ENCODE measurements at regions not wholly inside any gene's neighbourhood (a gene's known extent, or its start where the extent isn't known, plus 50 kb on each side); places are given as distances from the start of the nearest gene placed in this dataset.

GRCh38 chr10:85045046-85045445 lies 716.7 kb downstream of the CCSER2 start:
- no peak overlapping the region for H3K4me2 ChIP-seq (ENCODE audit: low read length)
- H3K27me3 ChIP-seq (ENCODE audit: control insufficient read depth, insufficient read depth, low read length) = no peaks in the 10 kb centered on the region
- no peak overlapping the region for H3K4me3 ChIP-seq (ENCODE audit: low read length)
- H3K9me3 ChIP-seq (replicated peaks; ENCODE audit: low read length) = peaks cover 4% of the 10 kb centered on the region
- H3K9ac ChIP-seq (ENCODE audit: low read depth, low read length) = no peak overlapping the region
- no peaks in the 10 kb centered on the region for H3K36me3 ChIP-seq (ENCODE audit: insufficient read depth, low read length)
- H3K4me1 ChIP-seq (ENCODE audit: control insufficient read depth, insufficient read depth, low read length) = no peaks in the 10 kb centered on the region

GRCh38 chr10:85047170-85047834 lies 718.9 kb downstream of the CCSER2 start:
- no peaks in the 10 kb centered on the region for H3K36me3 ChIP-seq (ENCODE audit: insufficient read depth, low read length)
- no peaks in the 10 kb centered on the region for H3K4me1 ChIP-seq (ENCODE audit: control insufficient read depth, insufficient read depth, low read length)
- H3K9me3 ChIP-seq (replicated peaks; ENCODE audit: low read length) = peaks cover 4% of the 10 kb centered on the region
- no peak overlapping the region for H3K9ac ChIP-seq (ENCODE audit: low read depth, low read length)
- no peak overlapping the region for H3K4me3 ChIP-seq (ENCODE audit: low read length)
- no peaks in the 10 kb centered on the region for H3K27me3 ChIP-seq (ENCODE audit: control insufficient read depth, insufficient read depth, low read length)
- H3K4me2 ChIP-seq (ENCODE audit: low read length) = no peak overlapping the region

- Histone ChIP-seq H3K4me3 (ENCODE audit: low read length) (no peak overlapping the region), H3K27me3 (ENCODE audit: control insufficient read depth, insufficient read depth, low read length) (no peaks in the 10 kb centered on the region), H3K9ac (ENCODE audit: low read depth, low read length) (no peak overlapping the region), H3K36me3 (ENCODE audit: insufficient read depth, low read length) (no peaks in the 10 kb centered on the region), H3K9me3 (replicated peaks; ENCODE audit: low read length) (peaks cover 4% of the 10 kb centered on the region), H3K4me1 (ENCODE audit: control insufficient read depth, insufficient read depth, low read length) (no peaks in the 10 kb centered on the region), H3K4me2 (ENCODE audit: low read length) (no peak overlapping the region)
These were observed 719.6 kb downstream of the CCSER2 start for GRCh38 chr10:85047979-85048378.

- no peaks in the 10 kb centered on the region for H3K36me3 ChIP-seq (ENCODE audit: insufficient read depth, low read length)
- no peaks in the 10 kb centered on the region for H3K4me1 ChIP-seq (ENCODE audit: control insufficient read depth, insufficient read depth, low read length)
- H3K9me3 ChIP-seq (replicated peaks; ENCODE audit: low read length) = peaks cover 4% of the 10 kb centered on the region
- H3K9ac ChIP-seq (ENCODE audit: low read depth, low read length) = no peak overlapping the region
- no peak overlapping the region for H3K4me3 ChIP-seq (ENCODE audit: low read length)
- no peaks in the 10 kb centered on the region for H3K27me3 ChIP-seq (ENCODE audit: control insufficient read depth, insufficient read depth, low read length)
- no peak overlapping the region for H3K4me2 ChIP-seq (ENCODE audit: low read length)
These were observed 720.3 kb downstream of the CCSER2 start for GRCh38 chr10:85048644-85049043.

GRCh38 chr10:85060944-85061343 lies 732.6 kb downstream of the CCSER2 start:
- Histone ChIP-seq H3K4me3 (ENCODE audit: low read length) (no peak overlapping the region), H3K27me3 (ENCODE audit: control insufficient read depth, insufficient read depth, low read length) (no peaks in the 10 kb centered on the region), H3K9ac (ENCODE audit: low read depth, low read length) (no peak overlapping the region), H3K4me2 (ENCODE audit: low read length) (no peak overlapping the region), H3K9me3 (replicated peaks; ENCODE audit: low read length) (no peaks in the 10 kb centered on the region), H3K36me3 (ENCODE audit: insufficient read depth, low read length) (no peaks in the 10 kb centered on the region), H3K4me1 (ENCODE audit: control insufficient read depth, insufficient read depth, low read length) (no peaks in the 10 kb centered on the region)

GRCh38 chr10:85061401-85061800 lies 733.0 kb downstream of the CCSER2 start:
- Histone ChIP-seq H3K4me2 (ENCODE audit: low read length) (no peak overlapping the region), H3K27me3 (ENCODE audit: control insufficient read depth, insufficient read depth, low read length) (no peaks in the 10 kb centered on the region), H3K9me3 (replicated peaks; ENCODE audit: low read length) (no peaks in the 10 kb centered on the region), H3K4me1 (ENCODE audit: control insufficient read depth, insufficient read depth, low read length) (no peaks in the 10 kb centered on the region), H3K9ac (ENCODE audit: low read depth, low read length) (no peak overlapping the region), H3K4me3 (ENCODE audit: low read length) (no peak overlapping the region), H3K36me3 (ENCODE audit: insufficient read depth, low read length) (no peaks in the 10 kb centered on the region)

GRCh38 chr10:85067955-85068354 lies 739.6 kb downstream of the CCSER2 start:
- Histone ChIP-seq H3K4me2 (ENCODE audit: low read length) (no peak overlapping the region), H3K4me3 (ENCODE audit: low read length) (no peak overlapping the region), H3K27me3 (ENCODE audit: control insufficient read depth, insufficient read depth, low read length) (no peaks in the 10 kb centered on the region), H3K9ac (ENCODE audit: low read depth, low read length) (no peak overlapping the region), H3K4me1 (ENCODE audit: control insufficient read depth, insufficient read depth, low read length) (no peaks in the 10 kb centered on the region), H3K36me3 (ENCODE audit: insufficient read depth, low read length) (no peaks in the 10 kb centered on the region), H3K9me3 (replicated peaks; ENCODE audit: low read length) (no peaks in the 10 kb centered on the region)

- no peak overlapping the region for H3K9ac ChIP-seq (ENCODE audit: low read depth, low read length)
- H3K9me3 ChIP-seq (replicated peaks; ENCODE audit: low read length) = no peaks in the 10 kb centered on the region
- H3K4me2 ChIP-seq (ENCODE audit: low read length) = no peak overlapping the region
- H3K4me1 ChIP-seq (ENCODE audit: control insufficient read depth, insufficient read depth, low read length) = no peaks in the 10 kb centered on the region
- H3K4me3 ChIP-seq (ENCODE audit: low read length) = no peak overlapping the region
- H3K36me3 ChIP-seq (ENCODE audit: insufficient read depth, low read length) = no peaks in the 10 kb centered on the region
- H3K27me3 ChIP-seq (ENCODE audit: control insufficient read depth, insufficient read depth, low read length) = no peaks in the 10 kb centered on the region
These were observed 752.5 kb downstream of the CCSER2 start for GRCh38 chr10:85080934-85081333.

GRCh38 chr10:85098835-85099521 lies 770.6 kb downstream of the CCSER2 start:
- Histone ChIP-seq H3K36me3 (ENCODE audit: insufficient read depth, low read length) (no peaks in the 10 kb centered on the region), H3K4me2 (ENCODE audit: low read length) (no peak overlapping the region), H3K4me3 (ENCODE audit: low read length) (no peak overlapping the region), H3K9ac (ENCODE audit: low read depth, low read length) (no peak overlapping the region), H3K27me3 (ENCODE audit: control insufficient read depth, insufficient read depth, low read length) (no peaks in the 10 kb centered on the region), H3K9me3 (replicated peaks; ENCODE audit: low read length) (peaks cover 4% of the 10 kb centered on the region), H3K4me1 (ENCODE audit: control insufficient read depth, insufficient read depth, low read length) (no peaks in the 10 kb centered on the region)

GRCh38 chr10:85100495-85100894 lies 772.1 kb downstream of the CCSER2 start:
- H3K4me2 ChIP-seq (ENCODE audit: low read length) = no peak overlapping the region
- H3K27me3 ChIP-seq (ENCODE audit: control insufficient read depth, insufficient read depth, low read length) = no peaks in the 10 kb centered on the region

GRCh38 chr10:85105614-85106255 lies 777.3 kb downstream of the CCSER2 start:
- Histone ChIP-seq H3K4me3 (ENCODE audit: low read length) (no peak overlapping the region), H3K9ac (ENCODE audit: low read depth, low read length) (no peak overlapping the region), H3K4me1 (ENCODE audit: control insufficient read depth, insufficient read depth, low read length) (no peaks in the 10 kb centered on the region), H3K9me3 (replicated peaks; ENCODE audit: low read length) (peaks cover 11% of the 10 kb centered on the region), H3K27me3 (ENCODE audit: control insufficient read depth, insufficient read depth, low read length) (no peaks in the 10 kb centered on the region), H3K36me3 (ENCODE audit: insufficient read depth, low read length) (no peaks in the 10 kb centered on the region), H3K4me2 (ENCODE audit: low read length) (no peak overlapping the region)

More at GRCh38 chr10:85100495-85100894, 772.1 kb downstream of the CCSER2 start:
- no peak overlapping the region for H3K4me3 ChIP-seq (ENCODE audit: low read length)
- no peaks in the 10 kb centered on the region for H3K4me1 ChIP-seq (ENCODE audit: control insufficient read depth, insufficient read depth, low read length)
- no peaks in the 10 kb centered on the region for H3K36me3 ChIP-seq (ENCODE audit: insufficient read depth, low read length)
- H3K9ac ChIP-seq (ENCODE audit: low read depth, low read length) = no peak overlapping the region
- peaks cover 7% of the 10 kb centered on the region for H3K9me3 ChIP-seq (replicated peaks; ENCODE audit: low read length)
